HUES48 (cell line): ENCODE measurements at regions not wholly inside any gene's neighbourhood (a gene's known extent, or its start where the extent isn't known, plus 50 kb on each side); places are given as distances from the start of the nearest gene placed in this dataset.
"Not testable (repeated sequence)": the region's sequence is repeated elsewhere in the genome, so short reads cannot be mapped to it uniquely, and the experiment has no call there.

Experiments used
- H3K27ac ChIP-seq: one replicate; pipeline ENCODE4 v1.7.0; 2013; ENCODE audit warnings: low read depth, low read length, inconsistent platforms
- H3K27me3 ChIP-seq: 2 replicates; pipeline ENCODE4 v1.6.1; 2013; ENCODE audit warnings: mild to moderate bottlenecking, low read length; ENCODE audit not compliant: control insufficient read depth, insufficient read depth
- H3K36me3 ChIP-seq: 2 replicates; pipeline ENCODE4 v1.6.1; 2013; ENCODE audit warnings: low read length; ENCODE audit not compliant: control insufficient read depth, insufficient read depth
- H3K4me1 ChIP-seq: 2 replicates; pipeline ENCODE4 v1.6.1; 2013; ENCODE audit warnings: mild to moderate bottlenecking, low read length; ENCODE audit not compliant: control insufficient read depth, insufficient read depth
- H3K4me3 ChIP-seq: 2 replicates; pipeline ENCODE4 v1.5.1; 2013; ENCODE audit warnings: mild to moderate bottlenecking, low read depth, low read length
- H3K9ac ChIP-seq: 2 replicates; pipeline ENCODE4 v1.6.1; 2013; ENCODE audit warnings: mild to moderate bottlenecking, low read depth, low read length, moderate library complexity
- H3K9me3 ChIP-seq: 2 replicates; pipeline ENCODE4 v1.6.1; 2013; ENCODE audit warnings: low read length; ENCODE audit not compliant: control insufficient read depth, insufficient read depth

GRCh38 chr5:36403632-36404311 is 102.1 kb upstream of the RANBP3L start:
- H3K9ac ChIP-seq = no peak overlapping the region
- no peak overlapping the region for H3K4me3 ChIP-seq
- no peaks in the 10 kb centered on the region for H3K36me3 ChIP-seq
- H3K27ac ChIP-seq = no peak overlapping the region
- H3K4me1 ChIP-seq = peaks cover 4% of the 10 kb centered on the region; the same call in 1 of the 2 replicates
- H3K9me3 ChIP-seq = no peaks in the 10 kb centered on the region
- no peaks in the 10 kb centered on the region for H3K27me3 ChIP-seq

GRCh38 chr5:36406023-36406422 is 104.3 kb upstream of the RANBP3L start:
- no peak overlapping the region for H3K4me3 ChIP-seq
- no peak overlapping the region for H3K9ac ChIP-seq
- H3K9me3 ChIP-seq = no peaks in the 10 kb centered on the region
- H3K4me1 ChIP-seq = peaks cover 4% of the 10 kb centered on the region; the same call in 1 of the 2 replicates
- no peaks in the 10 kb centered on the region for H3K27me3 ChIP-seq
- H3K27ac ChIP-seq = no peak overlapping the region
- H3K36me3 ChIP-seq = no peaks in the 10 kb centered on the region

- Histone ChIP-seq H3K36me3 (no peaks in the 10 kb centered on the region), H3K4me3 (no peak overlapping the region), H3K27me3 (no peaks in the 10 kb centered on the region; the same call in 1 of the 2 replicates), H3K27ac (no peak overlapping the region), H3K9me3 (no peaks in the 10 kb centered on the region), H3K4me1 (peaks cover 4% of the 10 kb centered on the region; the same call in 1 of the 2 replicates), H3K9ac (no peak overlapping the region)
Measured at GRCh38 chr5:36407396-36407795, 105.7 kb upstream of the RANBP3L start.

GRCh38 chr5:36409711-36410110 is 108.0 kb upstream of the RANBP3L start:
- H3K27ac ChIP-seq, H3K9ac ChIP-seq, H3K4me3 ChIP-seq, H3K27me3 ChIP-seq, H3K4me1 ChIP-seq, H3K9me3 ChIP-seq, H3K36me3 ChIP-seq: not testable (repeated sequence)

GRCh38 chr5:36410672-36411071 is 109.0 kb upstream of the RANBP3L start:
- not testable (repeated sequence) for H3K4me1 ChIP-seq, H3K27ac ChIP-seq, H3K36me3 ChIP-seq, H3K9me3 ChIP-seq, H3K9ac ChIP-seq, H3K4me3 ChIP-seq, H3K27me3 ChIP-seq

GRCh38 chr5:36414869-36415282 is 113.2 kb upstream of the RANBP3L start:
- no peaks in the 10 kb centered on the region for H3K36me3 ChIP-seq

GRCh38 chr5:36416605-36417004 is 114.9 kb upstream of the RANBP3L start:
- Histone ChIP-seq H3K4me3 (no peak overlapping the region), H3K27ac (peak overlapping the region; percentile 18), H3K36me3 (no peaks in the 10 kb centered on the region), H3K9ac (no peak overlapping the region), H3K4me1 (peaks cover 26% of the 10 kb centered on the region), H3K9me3 (no peaks in the 10 kb centered on the region), H3K27me3 (peaks cover 47% of the 10 kb centered on the region)

More at GRCh38 chr5:36414869-36415282, 113.2 kb upstream of the RANBP3L start:
- H3K9ac ChIP-seq = no peak overlapping the region
- H3K27ac ChIP-seq = no peak overlapping the region
- H3K9me3 ChIP-seq = no peaks in the 10 kb centered on the region
- peaks cover 26% of the 10 kb centered on the region for H3K4me1 ChIP-seq
- no peak overlapping the region for H3K4me3 ChIP-seq
- H3K27me3 ChIP-seq = peaks cover 46% of the 10 kb centered on the region

GRCh38 chr5:36417221-36417620 is 115.5 kb upstream of the RANBP3L start:
- H3K4me1 ChIP-seq = peaks cover 26% of the 10 kb centered on the region
- H3K4me3 ChIP-seq = no peak overlapping the region
- H3K9me3 ChIP-seq = no peaks in the 10 kb centered on the region
- H3K27ac ChIP-seq = peak overlapping the region; percentile 76
- H3K9ac ChIP-seq = no peak overlapping the region
- peaks cover 47% of the 10 kb centered on the region for H3K27me3 ChIP-seq
- no peaks in the 10 kb centered on the region for H3K36me3 ChIP-seq

GRCh38 chr5:36417668-36418067 is 116.0 kb upstream of the RANBP3L start:
- peaks cover 26% of the 10 kb centered on the region for H3K4me1 ChIP-seq
- peak overlapping the region; percentile 76 for H3K27ac ChIP-seq
- no peaks in the 10 kb centered on the region for H3K9me3 ChIP-seq
- H3K27me3 ChIP-seq = peaks cover 47% of the 10 kb centered on the region
- no peak overlapping the region for H3K4me3 ChIP-seq
- H3K9ac ChIP-seq = no peak overlapping the region
- no peaks in the 10 kb centered on the region for H3K36me3 ChIP-seq

- peaks cover 26% of the 10 kb centered on the region for H3K4me1 ChIP-seq
- H3K9me3 ChIP-seq = no peaks in the 10 kb centered on the region
- no peak overlapping the region for H3K9ac ChIP-seq
- H3K4me3 ChIP-seq = 0 out of 2 replicates have a peak overlapping the region, but pooled peaks have one; percentile 20
- no peaks in the 10 kb centered on the region for H3K36me3 ChIP-seq
- peak overlapping the region; percentile 65 for H3K27ac ChIP-seq
- peaks cover 47% of the 10 kb centered on the region for H3K27me3 ChIP-seq
Measured at GRCh38 chr5:36418152-36418979, 116.7 kb upstream of the RANBP3L start.

GRCh38 chr5:36421256-36421655 is 119.6 kb upstream of the RANBP3L start:
- no peaks in the 10 kb centered on the region for H3K36me3 ChIP-seq
- no peak overlapping the region for H3K4me3 ChIP-seq
- H3K9ac ChIP-seq = no peak overlapping the region
- no peak overlapping the region for H3K27ac ChIP-seq
- peaks cover 33% of the 10 kb centered on the region for H3K27me3 ChIP-seq
- H3K4me1 ChIP-seq = peaks cover 23% of the 10 kb centered on the region
- H3K9me3 ChIP-seq = no peaks in the 10 kb centered on the region
